ENCODE measurements at regions not wholly inside any gene's neighbourhood (a gene's known extent, or its start where the extent isn't known, plus 50 kb on each side); places are given as distances from the start of the nearest gene placed in this dataset.

GRCh38 chr2:136232456-136233172 lies 114.7 kb upstream of the CXCR4 start:
- Histone ChIP-seq H3K4me1 (ENCODE audit: insufficient read depth, low read length) (peaks cover 1% of the 10 kb centered on the region), H3K4me2 (ENCODE audit: insufficient read depth, low read length) (no peak overlapping the region), H3K9me3 (ENCODE audit: insufficient read depth, low read length, severe bottlenecking) (no peaks in the 10 kb centered on the region), H3K79me2 (ENCODE audit: insufficient read depth, low read length) (no peaks in the 10 kb centered on the region), H3K27ac (ENCODE audit: low read length) (no peak overlapping the region), H3K9ac (ENCODE audit: low read depth, low read length) (no peak overlapping the region), H2AFZ (ENCODE audit: low read depth, low read length) (no peak overlapping the region), H3K4me3 (ENCODE audit: low read depth in 1 of 2, low read length in 2 of 2) (no peak overlapping the region), H4K20me1 (ENCODE audit: insufficient read depth, low read length) (no peaks in the 10 kb centered on the region), H3K27me3 (ENCODE audit: insufficient read depth, low read length, poor library complexity) (no peaks in the 10 kb centered on the region), H3K36me3 (ENCODE audit: insufficient read depth, low read length) (no peaks in the 10 kb centered on the region)
- no peak for TF ChIP-seq CTCF (IDR thresholded peaks at IDR 0.05; ENCODE audit: borderline replicate concordance, extremely low read depth, low read length, poor library complexity, severe bottlenecking)
- no peak for TF ChIP-seq EZH2 (IDR thresholded peaks at IDR 0.05; ENCODE audit: borderline replicate concordance, low read depth, low read length, severe bottlenecking)
- no peak for DNase-seq
- ATAC-seq (ENCODE audit: insufficient read depth, low read depth) = no peak

GRCh38 chr2:136230464-136230863 lies 112.5 kb upstream of the CXCR4 start:
- H3K27me3 ChIP-seq (ENCODE audit: insufficient read depth, low read length, poor library complexity) = no peaks in the 10 kb centered on the region
- ATAC-seq (ENCODE audit: insufficient read depth, low read depth) (no peak), DNase-seq (no peak)
- H3K79me2 ChIP-seq (ENCODE audit: insufficient read depth, low read length) = no peaks in the 10 kb centered on the region
- H3K4me1 ChIP-seq (ENCODE audit: insufficient read depth, low read length) = peaks cover 4% of the 10 kb centered on the region; the same call in 1 of the 2 replicates
- H3K9ac ChIP-seq (ENCODE audit: low read depth, low read length) = no peak overlapping the region
- TF ChIP-seq EZH2 (IDR thresholded peaks at IDR 0.05; ENCODE audit: borderline replicate concordance, low read depth, low read length, severe bottlenecking) (no peak), CTCF (IDR thresholded peaks at IDR 0.05; ENCODE audit: borderline replicate concordance, extremely low read depth, low read length, poor library complexity, severe bottlenecking) (no peak)
- no peaks in the 10 kb centered on the region for H4K20me1 ChIP-seq (ENCODE audit: insufficient read depth, low read length)
- no peak overlapping the region for H3K27ac ChIP-seq (ENCODE audit: low read length)
- H2AFZ ChIP-seq (ENCODE audit: low read depth, low read length) = no peak overlapping the region
- H3K36me3 ChIP-seq (ENCODE audit: insufficient read depth, low read length) = no peaks in the 10 kb centered on the region
- H3K9me3 ChIP-seq (ENCODE audit: insufficient read depth, low read length, severe bottlenecking) = no peaks in the 10 kb centered on the region
- no peak overlapping the region for H3K4me3 ChIP-seq (ENCODE audit: low read depth in 1 of 2, low read length in 2 of 2)
- H3K4me2 ChIP-seq (ENCODE audit: insufficient read depth, low read length) = no peak overlapping the region

- H3K27me3 ChIP-seq (ENCODE audit: insufficient read depth, low read length, poor library complexity) = no peaks in the 10 kb centered on the region
- H3K9me3 ChIP-seq (ENCODE audit: insufficient read depth, low read length, severe bottlenecking) = no peaks in the 10 kb centered on the region
- no peak for DNase-seq
- TF ChIP-seq EZH2 (IDR thresholded peaks at IDR 0.05; ENCODE audit: borderline replicate concordance, low read depth, low read length, severe bottlenecking) = no peak
- TF ChIP-seq CTCF (IDR thresholded peaks at IDR 0.05; ENCODE audit: borderline replicate concordance, extremely low read depth, low read length, poor library complexity, severe bottlenecking) = no peak
- ATAC-seq (ENCODE audit: insufficient read depth, low read depth) = no peak
- no peak overlapping the region for H3K9ac ChIP-seq (ENCODE audit: low read depth, low read length)
- no peaks in the 10 kb centered on the region for H4K20me1 ChIP-seq (ENCODE audit: insufficient read depth, low read length)
- no peak overlapping the region for H2AFZ ChIP-seq (ENCODE audit: low read depth, low read length)
- no peak overlapping the region for H3K4me3 ChIP-seq (ENCODE audit: low read depth in 1 of 2, low read length in 2 of 2)
- H3K36me3 ChIP-seq (ENCODE audit: insufficient read depth, low read length) = no peaks in the 10 kb centered on the region
- no peak overlapping the region for H3K4me2 ChIP-seq (ENCODE audit: insufficient read depth, low read length)
- peaks cover 4% of the 10 kb centered on the region; the same call in 1 of the 2 replicates for H3K4me1 ChIP-seq (ENCODE audit: insufficient read depth, low read length)
- no peak overlapping the region for H3K27ac ChIP-seq (ENCODE audit: low read length)
- H3K79me2 ChIP-seq (ENCODE audit: insufficient read depth, low read length) = no peaks in the 10 kb centered on the region
Measured at GRCh38 chr2:136226903-136227302, 109.0 kb upstream of the CXCR4 start.

All from DND-41 (cell line).